Stomach (tissue), 4 donors: ENCODE measurements at regions not wholly inside any gene's neighbourhood (a gene's known extent, or its start where the extent isn't known, plus 50 kb on each side); places are given as distances from the start of the nearest gene placed in this dataset.

Experiments
- POLR2A ChIP-seq, 4 donors: fragments of 450-650 bp; IDR thresholded peaks; one replicate each; pipeline ENCODE4 v1.6.1; 2016; ENCODE audit warnings: antibody characterized with exemption in 4 of 4, control low read depth in 2 of 4, mild to moderate bottlenecking in 1 of 4, moderate library complexity in 1 of 4
- TF ChIP-seq, protein P1 (sequence below), 7 experiments: fragments of 450-650 bp in 4 of 7; fragments of 200-600 bp in 3 of 7; sonication (generic) in 3 of 7; IDR thresholded peaks; one replicate each; pipeline ENCODE4 v1.5.1; 2016 to 2019; ENCODE audit warnings: antibody characterized with exemption in 7 of 7, control low read depth in 2 of 7, mild to moderate bottlenecking in 1 of 7

DNA sequence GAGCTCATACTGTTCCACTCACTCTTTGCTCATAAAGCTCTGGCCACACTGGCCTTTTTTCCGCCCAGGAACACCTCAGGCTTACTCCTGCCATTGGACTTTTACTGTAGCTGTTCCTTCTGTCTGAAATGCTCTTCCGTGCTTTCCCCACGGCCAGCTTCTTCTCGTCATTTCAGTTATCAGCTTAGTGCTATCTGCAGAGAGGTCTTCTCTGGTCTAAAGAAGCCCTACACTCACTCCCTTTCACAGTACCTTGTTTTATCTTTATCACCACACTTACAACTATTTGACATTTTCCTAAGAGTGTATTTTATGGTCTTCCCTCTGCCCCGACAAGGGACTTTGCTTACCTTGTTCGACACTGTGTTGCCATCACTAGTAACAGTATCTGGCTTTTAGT, 388.1 kb upstream of the SPRED2 start:
- TF ChIP-seq POLR2A (IDR thresholded peaks at IDR 0.05), result no peak
- TF ChIP-seq, protein P1, sequence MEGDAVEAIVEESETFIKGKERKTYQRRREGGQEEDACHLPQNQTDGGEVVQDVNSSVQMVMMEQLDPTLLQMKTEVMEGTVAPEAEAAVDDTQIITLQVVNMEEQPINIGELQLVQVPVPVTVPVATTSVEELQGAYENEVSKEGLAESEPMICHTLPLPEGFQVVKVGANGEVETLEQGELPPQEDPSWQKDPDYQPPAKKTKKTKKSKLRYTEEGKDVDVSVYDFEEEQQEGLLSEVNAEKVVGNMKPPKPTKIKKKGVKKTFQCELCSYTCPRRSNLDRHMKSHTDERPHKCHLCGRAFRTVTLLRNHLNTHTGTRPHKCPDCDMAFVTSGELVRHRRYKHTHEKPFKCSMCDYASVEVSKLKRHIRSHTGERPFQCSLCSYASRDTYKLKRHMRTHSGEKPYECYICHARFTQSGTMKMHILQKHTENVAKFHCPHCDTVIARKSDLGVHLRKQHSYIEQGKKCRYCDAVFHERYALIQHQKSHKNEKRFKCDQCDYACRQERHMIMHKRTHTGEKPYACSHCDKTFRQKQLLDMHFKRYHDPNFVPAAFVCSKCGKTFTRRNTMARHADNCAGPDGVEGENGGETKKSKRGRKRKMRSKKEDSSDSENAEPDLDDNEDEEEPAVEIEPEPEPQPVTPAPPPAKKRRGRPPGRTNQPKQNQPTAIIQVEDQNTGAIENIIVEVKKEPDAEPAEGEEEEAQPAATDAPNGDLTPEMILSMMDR (IDR thresholded peaks at IDR 0.05), result no peak
